ENCODE measurements at regions not wholly inside any gene's neighbourhood (a gene's known extent, or its start where the extent isn't known, plus 50 kb on each side); places are given as distances from the start of the nearest gene placed in this dataset.

DNA sequence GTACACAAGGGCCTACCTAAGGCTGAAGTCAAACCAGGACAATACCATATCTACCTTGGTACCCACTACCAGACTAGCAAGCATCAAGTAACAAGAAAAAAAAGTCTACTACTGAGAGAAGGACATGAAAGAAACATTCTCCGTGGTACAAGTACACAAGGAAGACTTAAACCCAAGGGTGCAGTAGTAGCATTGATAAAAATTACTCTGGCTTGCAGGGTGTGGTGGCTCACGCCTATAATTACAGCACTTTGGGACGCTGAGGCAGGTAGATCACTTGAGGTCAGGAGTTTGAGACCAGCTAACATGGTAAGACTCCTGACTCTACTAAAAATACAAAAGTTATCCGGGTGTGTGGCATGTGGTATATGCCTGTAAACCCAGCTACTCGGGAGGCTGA is 386.5 kb upstream of the PMFBP1 start:
- no peaks in the 10 kb centered on the region for H3K36me3 ChIP-seq (replicated peaks; ENCODE audit: insufficient read depth, low read depth)
- H3K9me2 ChIP-seq (replicated peaks; ENCODE audit: insufficient read depth) = no peaks in the 10 kb centered on the region
- H2AFZ ChIP-seq = no peak overlapping the region
- TF ChIP-seq, protein P1, sequence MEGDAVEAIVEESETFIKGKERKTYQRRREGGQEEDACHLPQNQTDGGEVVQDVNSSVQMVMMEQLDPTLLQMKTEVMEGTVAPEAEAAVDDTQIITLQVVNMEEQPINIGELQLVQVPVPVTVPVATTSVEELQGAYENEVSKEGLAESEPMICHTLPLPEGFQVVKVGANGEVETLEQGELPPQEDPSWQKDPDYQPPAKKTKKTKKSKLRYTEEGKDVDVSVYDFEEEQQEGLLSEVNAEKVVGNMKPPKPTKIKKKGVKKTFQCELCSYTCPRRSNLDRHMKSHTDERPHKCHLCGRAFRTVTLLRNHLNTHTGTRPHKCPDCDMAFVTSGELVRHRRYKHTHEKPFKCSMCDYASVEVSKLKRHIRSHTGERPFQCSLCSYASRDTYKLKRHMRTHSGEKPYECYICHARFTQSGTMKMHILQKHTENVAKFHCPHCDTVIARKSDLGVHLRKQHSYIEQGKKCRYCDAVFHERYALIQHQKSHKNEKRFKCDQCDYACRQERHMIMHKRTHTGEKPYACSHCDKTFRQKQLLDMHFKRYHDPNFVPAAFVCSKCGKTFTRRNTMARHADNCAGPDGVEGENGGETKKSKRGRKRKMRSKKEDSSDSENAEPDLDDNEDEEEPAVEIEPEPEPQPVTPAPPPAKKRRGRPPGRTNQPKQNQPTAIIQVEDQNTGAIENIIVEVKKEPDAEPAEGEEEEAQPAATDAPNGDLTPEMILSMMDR (IDR thresholded peaks at IDR 0.05; ENCODE audit: poor library complexity) = no peak
- TF ChIP-seq EZH2 (IDR thresholded peaks at IDR 0.05; ENCODE audit: borderline replicate concordance) = no peak
- TF ChIP-seq EZH2phosphoT487 (IDR thresholded peaks at IDR 0.05; ENCODE audit: low read depth, severe bottlenecking, unreplicated experiment) = no peak
- H3K4me2 ChIP-seq = no peak overlapping the region
- H3K27ac ChIP-seq = no peak overlapping the region
- 92% methylated on average over 5 of the region's 5 CpGs for WGBS (ENCODE audit: low lambda C conversion rate, missing lambda C conversion rate)
- H3K79me2 ChIP-seq = no peaks in the 10 kb centered on the region
- H4K20me1 ChIP-seq (ENCODE audit: insufficient read depth, poor library complexity, severe bottlenecking) = no peaks in the 10 kb centered on the region
- no peaks in the 10 kb centered on the region for H3K27me3 ChIP-seq
- no peak overlapping the region for H3K4me3 ChIP-seq
- H3K9me3 ChIP-seq (ENCODE audit: low read depth) = no peaks in the 10 kb centered on the region
- DNase-seq (ENCODE audit: low spot score) = no peak
- peaks cover 13% of the 10 kb centered on the region for H3K4me1 ChIP-seq (ENCODE audit: insufficient read depth)

DNA sequence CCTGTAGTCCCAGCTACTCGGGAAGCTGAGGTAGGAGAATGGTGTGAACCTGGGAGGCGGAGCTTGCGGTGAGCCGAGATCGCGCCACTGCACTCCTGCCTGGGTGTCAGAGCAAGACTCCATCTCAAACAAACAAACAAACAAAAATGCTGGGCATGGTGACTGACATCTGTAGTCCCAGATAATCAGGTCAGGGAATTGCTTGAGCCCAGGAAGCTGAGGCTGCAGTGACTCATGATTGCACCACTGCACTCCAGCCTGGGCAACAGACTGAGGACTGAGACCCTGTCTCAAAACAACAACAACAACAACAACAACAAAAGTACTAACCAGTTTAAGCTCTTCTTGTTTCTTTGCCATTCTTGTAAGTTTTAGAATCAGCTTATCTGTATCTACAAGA is 383.0 kb upstream of the PMFBP1 start:
- 100% methylated on average over 6 of the region's 6 CpGs for WGBS (ENCODE audit: low lambda C conversion rate, missing lambda C conversion rate)
- no peak for TF ChIP-seq EZH2phosphoT487 (IDR thresholded peaks at IDR 0.05; ENCODE audit: low read depth, severe bottlenecking, unreplicated experiment)
- TF ChIP-seq EZH2 (IDR thresholded peaks at IDR 0.05; ENCODE audit: borderline replicate concordance) = no peak
- TF ChIP-seq, protein P1 (IDR thresholded peaks at IDR 0.05; ENCODE audit: poor library complexity) = no peak
- no peak overlapping the region for H3K27ac ChIP-seq
- no peaks in the 10 kb centered on the region for H3K4me1 ChIP-seq (ENCODE audit: insufficient read depth)
- H3K4me2 ChIP-seq = no peak overlapping the region
- no peaks in the 10 kb centered on the region for H3K27me3 ChIP-seq
- H3K36me3 ChIP-seq (replicated peaks; ENCODE audit: insufficient read depth, low read depth) = no peaks in the 10 kb centered on the region
- no peaks in the 10 kb centered on the region for H3K79me2 ChIP-seq
- no peak for DNase-seq (ENCODE audit: low spot score)
- no peaks in the 10 kb centered on the region for H4K20me1 ChIP-seq (ENCODE audit: insufficient read depth, poor library complexity, severe bottlenecking)
- H2AFZ ChIP-seq = no peak overlapping the region
- no peaks in the 10 kb centered on the region for H3K9me2 ChIP-seq (replicated peaks; ENCODE audit: insufficient read depth)
- no peaks in the 10 kb centered on the region for H3K9me3 ChIP-seq (ENCODE audit: low read depth)
- H3K4me3 ChIP-seq = no peak overlapping the region

DNA sequence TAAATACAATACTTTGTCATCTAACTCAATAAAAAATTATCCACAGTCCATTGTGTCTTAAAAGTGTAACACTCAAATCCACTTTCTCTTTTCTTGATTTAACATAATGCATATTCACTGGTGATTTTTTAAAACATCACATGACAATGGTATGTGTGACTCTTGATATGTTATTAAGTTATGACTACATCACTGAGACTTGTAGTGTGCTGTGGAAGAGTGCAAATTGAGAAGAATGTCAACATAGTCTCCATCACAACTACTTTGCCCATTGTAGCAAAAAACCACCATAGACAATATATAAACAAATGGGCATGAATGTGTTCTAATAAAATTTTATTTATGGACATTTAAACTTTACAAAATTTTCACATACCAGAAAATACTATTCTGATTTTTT is 380.7 kb upstream of the PMFBP1 start:
- no peaks in the 10 kb centered on the region for H3K36me3 ChIP-seq (replicated peaks; ENCODE audit: insufficient read depth, low read depth)
- H3K4me3 ChIP-seq = no peak overlapping the region
- no peaks in the 10 kb centered on the region for H3K9me2 ChIP-seq (replicated peaks; ENCODE audit: insufficient read depth)
- H4K20me1 ChIP-seq (ENCODE audit: insufficient read depth, poor library complexity, severe bottlenecking) = no peaks in the 10 kb centered on the region
- H3K79me2 ChIP-seq = no peaks in the 10 kb centered on the region
- DNase-seq (ENCODE audit: low spot score) = no peak
- no peaks in the 10 kb centered on the region for H3K4me1 ChIP-seq (ENCODE audit: insufficient read depth)
- H3K4me2 ChIP-seq = no peak overlapping the region
- TF ChIP-seq EZH2phosphoT487 (IDR thresholded peaks at IDR 0.05; ENCODE audit: low read depth, severe bottlenecking, unreplicated experiment) = no peak
- no peak for TF ChIP-seq EZH2 (IDR thresholded peaks at IDR 0.05; ENCODE audit: borderline replicate concordance)
- TF ChIP-seq, protein P1 (IDR thresholded peaks at IDR 0.05; ENCODE audit: poor library complexity) = no peak
- H3K27ac ChIP-seq = no peak overlapping the region
- no peaks in the 10 kb centered on the region for H3K9me3 ChIP-seq (ENCODE audit: low read depth)
- no peak overlapping the region for H2AFZ ChIP-seq
- no peaks in the 10 kb centered on the region for H3K27me3 ChIP-seq

DNA sequence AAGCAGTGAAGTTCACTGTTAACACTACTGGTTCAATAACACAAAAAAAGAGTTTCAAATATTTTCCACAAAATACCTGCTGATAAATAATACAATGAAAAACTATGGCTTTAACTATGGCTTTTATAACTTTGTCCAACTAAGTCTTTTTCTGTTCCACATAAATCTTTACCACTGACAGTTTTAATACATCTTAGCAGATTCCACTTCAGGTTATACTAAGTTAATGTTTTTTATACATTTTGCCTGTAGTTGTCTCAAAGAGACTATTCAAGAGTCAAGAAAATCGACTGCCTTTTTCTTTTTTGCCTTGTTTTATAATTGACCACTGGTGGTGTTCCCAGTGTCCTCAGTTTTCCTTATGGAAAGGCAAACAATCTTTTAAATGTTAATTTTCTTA is 379.7 kb upstream of the PMFBP1 start:
- Histone ChIP-seq H3K27ac (no peak overlapping the region), H3K4me3 (no peak overlapping the region), H3K4me1 (ENCODE audit: insufficient read depth) (no peaks in the 10 kb centered on the region), H3K36me3 (replicated peaks; ENCODE audit: insufficient read depth, low read depth) (no peaks in the 10 kb centered on the region), H4K20me1 (ENCODE audit: insufficient read depth, poor library complexity, severe bottlenecking) (no peaks in the 10 kb centered on the region), H2AFZ (no peak overlapping the region), H3K4me2 (no peak overlapping the region), H3K9me2 (replicated peaks; ENCODE audit: insufficient read depth) (no peaks in the 10 kb centered on the region), H3K9me3 (ENCODE audit: low read depth) (no peaks in the 10 kb centered on the region), H3K27me3 (no peaks in the 10 kb centered on the region), H3K79me2 (no peaks in the 10 kb centered on the region)
- 100% methylated on average over 1 of the region's 1 CpG for WGBS (ENCODE audit: low lambda C conversion rate, missing lambda C conversion rate)
- TF ChIP-seq EZH2phosphoT487 (IDR thresholded peaks at IDR 0.05; ENCODE audit: low read depth, severe bottlenecking, unreplicated experiment) (no peak), EZH2 (IDR thresholded peaks at IDR 0.05; ENCODE audit: borderline replicate concordance) (no peak)
- TF ChIP-seq, protein P1 (IDR thresholded peaks at IDR 0.05; ENCODE audit: poor library complexity) = no peak
- no peak for DNase-seq (ENCODE audit: low spot score)

All from hepatocyte (in vitro differentiated cells).